ENCODE measurements at regions not wholly inside any gene's neighbourhood (a gene's known extent, or its start where the extent isn't known, plus 50 kb on each side); places are given as distances from the start of the nearest gene placed in this dataset.
"Not testable (repeated sequence)": the region's sequence is repeated elsewhere in the genome, so short reads cannot be mapped to it uniquely, and the experiment has no call there.

DNA sequence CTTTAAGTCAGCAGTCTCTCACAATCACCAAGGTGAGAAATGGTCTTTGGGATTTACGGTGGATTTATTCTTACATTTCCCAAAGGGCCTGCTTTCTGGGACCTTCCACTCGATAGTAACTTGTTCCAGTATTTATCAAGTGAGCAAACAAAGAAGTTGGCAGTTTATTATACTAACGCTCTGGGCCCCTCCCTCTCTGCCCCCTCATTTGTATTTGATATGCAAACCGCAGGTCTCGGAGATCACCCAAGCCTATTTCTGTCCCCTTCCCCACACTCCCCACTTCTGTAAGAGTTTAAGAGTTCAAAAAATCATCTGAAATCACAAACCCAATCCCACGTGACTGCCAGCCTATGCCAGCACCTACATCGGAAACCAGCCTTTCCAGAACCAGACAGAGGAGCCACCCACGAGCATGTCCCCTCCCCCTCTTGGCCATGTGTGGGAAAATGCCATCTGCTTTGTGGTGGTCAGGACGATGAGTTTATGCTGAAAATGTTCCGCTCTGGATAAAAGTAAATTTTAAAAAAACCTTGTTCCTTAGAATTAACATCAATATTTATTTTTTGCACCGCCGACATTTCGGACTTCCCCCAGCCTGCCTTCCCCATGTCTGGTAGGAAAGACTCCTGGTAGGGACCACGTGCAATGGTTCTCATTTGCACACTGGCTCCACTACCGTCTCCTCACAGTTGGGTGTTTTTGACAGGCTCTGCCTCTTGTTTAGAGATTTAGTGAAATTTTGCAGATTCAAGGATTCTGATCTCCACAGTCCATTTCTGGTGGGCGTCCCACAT is 281.0 kb downstream of the TFAP2C start:
- no peaks in the 10 kb centered on the region for H3K36me3 Mint-ChIP-seq
- peaks cover 5% of the 10 kb centered on the region for H3K27me3 Mint-ChIP-seq
- H3K4me3 Mint-ChIP-seq, result no peak overlapping the region
- H3K27ac Mint-ChIP-seq, result no peak overlapping the region
- DNase-seq, result no peak
- H3K9me3 Mint-ChIP-seq, result no peaks in the 10 kb centered on the region
- no peaks in the 10 kb centered on the region for H3K4me1 Mint-ChIP-seq

DNA sequence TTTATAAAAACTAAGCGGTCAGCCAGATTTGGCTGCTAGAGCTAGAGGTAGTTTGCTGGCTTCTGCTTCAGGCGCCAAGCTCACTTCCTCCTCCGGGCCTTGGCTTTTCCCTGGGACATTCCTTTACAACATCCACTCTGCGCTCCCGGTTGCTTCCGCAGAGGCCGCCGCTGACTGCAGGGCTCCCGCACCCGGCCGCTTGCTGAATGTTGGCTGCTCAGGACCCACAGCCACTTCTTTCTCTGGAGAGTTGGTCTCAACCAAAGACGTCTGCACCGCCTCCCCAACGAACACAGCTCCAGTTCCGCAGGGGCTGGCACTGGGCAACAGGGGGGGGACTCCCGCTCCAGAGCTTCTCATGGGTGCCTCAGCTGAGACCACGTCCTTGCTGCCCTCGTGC is 282.8 kb downstream of the TFAP2C start:
- Mint-ChIP-seq H3K36me3 (no peaks in the 10 kb centered on the region), H3K27ac (no peak overlapping the region), H3K4me1 (no peaks in the 10 kb centered on the region), H3K9me3 (no peaks in the 10 kb centered on the region), H3K27me3 (peaks cover 8% of the 10 kb centered on the region), H3K4me3 (no peak overlapping the region)
- DNase-seq, result no peak

DNA sequence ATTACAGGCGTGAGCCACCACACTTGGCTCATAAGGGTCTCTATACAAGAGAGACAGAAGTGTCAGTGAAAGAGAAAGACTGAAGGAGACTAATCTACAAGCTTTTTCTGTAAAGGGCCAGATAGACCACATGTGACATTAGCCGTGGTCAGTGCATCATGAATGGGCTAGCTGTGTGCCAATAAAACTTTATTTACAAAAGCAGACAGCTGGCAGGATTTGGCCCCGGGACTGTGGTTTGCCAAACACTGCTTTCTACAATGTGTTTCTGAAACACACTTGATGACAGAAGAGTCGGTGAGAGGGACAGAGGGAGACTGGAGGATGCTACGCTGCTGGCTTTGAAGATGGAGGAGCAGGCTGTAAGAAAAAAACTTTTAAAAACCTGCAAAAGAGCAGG is 285.4 kb downstream of the TFAP2C start:
- no peaks in the 10 kb centered on the region for H3K36me3 Mint-ChIP-seq
- H3K27me3 Mint-ChIP-seq, result peaks cover 18% of the 10 kb centered on the region
- no peak overlapping the region for H3K27ac Mint-ChIP-seq
- no peak for DNase-seq
- no peaks in the 10 kb centered on the region for H3K4me1 Mint-ChIP-seq
- no peaks in the 10 kb centered on the region for H3K9me3 Mint-ChIP-seq
- no peak overlapping the region for H3K4me3 Mint-ChIP-seq

DNA sequence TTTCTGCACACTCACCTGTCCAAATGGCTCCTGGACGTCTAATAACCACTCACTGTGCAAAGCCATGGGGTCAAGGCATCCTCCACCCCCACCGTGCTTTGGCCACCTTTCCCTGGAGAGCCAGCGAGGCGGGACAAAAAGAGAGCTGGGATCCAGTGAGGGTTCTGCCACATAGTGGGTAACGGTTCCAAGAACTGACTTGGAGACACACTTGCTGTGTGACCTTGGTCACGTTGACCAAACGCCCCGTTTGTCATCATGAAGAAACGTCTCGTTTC is 287.2 kb downstream of the TFAP2C start:
- no peak overlapping the region for H3K4me3 Mint-ChIP-seq
- no peaks in the 10 kb centered on the region for H3K36me3 Mint-ChIP-seq
- no peaks in the 10 kb centered on the region for H3K4me1 Mint-ChIP-seq
- no peak for DNase-seq
- peaks cover 18% of the 10 kb centered on the region for H3K27me3 Mint-ChIP-seq
- H3K9me3 Mint-ChIP-seq, result no peaks in the 10 kb centered on the region
- no peak overlapping the region for H3K27ac Mint-ChIP-seq

- not testable (repeated sequence) for H3K36me3 Mint-ChIP-seq, DNase-seq, H3K4me1 Mint-ChIP-seq, H3K27ac Mint-ChIP-seq, H3K4me3 Mint-ChIP-seq, H3K9me3 Mint-ChIP-seq
- peaks cover 41% of the 10 kb centered on the region for H3K27me3 Mint-ChIP-seq
These were observed 290.9 kb downstream of the TFAP2C start for GRCh38 chr20:56920041-56920440.

DNA sequence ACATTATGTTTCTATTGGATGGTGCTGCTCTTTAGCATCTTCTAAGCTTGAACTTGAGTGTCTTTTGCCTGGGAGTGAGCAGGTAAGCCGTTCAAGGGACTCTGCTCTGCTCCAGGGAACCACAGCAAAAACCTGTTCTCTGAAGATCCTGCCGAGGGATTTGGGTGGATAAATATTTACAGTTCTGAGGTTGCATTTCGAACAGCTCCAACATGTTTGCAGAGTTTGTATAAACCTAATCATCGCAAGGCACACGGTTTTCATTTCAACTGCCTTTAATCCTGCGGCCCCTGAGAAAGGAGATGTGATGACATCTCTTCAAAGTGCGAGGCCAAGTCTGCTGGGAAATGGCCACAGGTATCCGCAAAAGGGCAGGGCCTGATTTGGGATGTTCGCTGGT is 293.4 kb downstream of the TFAP2C start:
- H3K4me1 Mint-ChIP-seq, result peaks cover 2% of the 10 kb centered on the region
- no peak overlapping the region for H3K4me3 Mint-ChIP-seq
- H3K27ac Mint-ChIP-seq, result no peak overlapping the region
- peaks cover 57% of the 10 kb centered on the region for H3K27me3 Mint-ChIP-seq
- no peak for DNase-seq
- H3K36me3 Mint-ChIP-seq, result no peaks in the 10 kb centered on the region
- no peaks in the 10 kb centered on the region for H3K9me3 Mint-ChIP-seq

DNA sequence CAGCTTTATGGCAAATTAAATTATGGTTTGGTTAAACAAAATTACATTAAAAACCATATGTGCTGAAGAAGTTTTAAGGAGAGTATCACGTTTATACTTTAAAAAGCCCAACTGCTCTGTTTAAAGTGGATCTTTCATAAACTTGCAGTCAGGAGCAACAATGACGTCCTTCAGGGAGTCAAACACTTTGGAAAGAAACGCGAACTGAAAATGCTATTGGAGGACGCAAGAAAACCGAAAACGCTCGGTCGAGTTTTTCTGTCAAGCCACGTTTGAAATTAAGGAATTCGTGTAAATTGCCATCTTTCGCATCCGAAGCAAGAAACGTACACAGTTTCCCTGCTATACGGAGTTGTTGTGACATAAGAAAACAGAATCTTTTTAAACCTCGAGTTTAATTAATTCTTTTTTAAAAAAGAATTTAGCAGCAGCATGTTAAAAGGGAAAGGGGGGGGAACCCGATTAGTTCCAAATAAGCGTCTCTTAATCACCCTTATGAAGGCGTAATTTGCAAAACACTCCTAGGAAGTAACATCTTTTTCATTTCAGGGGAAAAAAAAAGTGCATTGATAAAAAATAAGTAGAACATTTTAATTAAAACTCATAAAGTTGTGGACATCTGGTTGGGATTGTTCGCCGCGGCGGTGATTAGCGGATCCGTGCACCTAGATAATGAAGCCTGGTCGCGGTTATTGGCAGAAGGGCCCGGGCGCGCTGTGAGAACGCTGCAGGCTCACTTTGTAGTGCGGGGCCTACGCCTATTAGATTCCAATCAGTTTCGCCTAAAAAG is 295.4 kb downstream of the TFAP2C start:
- Mint-ChIP-seq H3K4me1 (peaks cover 2% of the 10 kb centered on the region), H3K27ac (no peak overlapping the region), H3K27me3 (peaks cover 71% of the 10 kb centered on the region), H3K9me3 (no peaks in the 10 kb centered on the region), H3K4me3 (no peak overlapping the region), H3K36me3 (no peaks in the 10 kb centered on the region)
- DNase-seq, result no peak

DNA sequence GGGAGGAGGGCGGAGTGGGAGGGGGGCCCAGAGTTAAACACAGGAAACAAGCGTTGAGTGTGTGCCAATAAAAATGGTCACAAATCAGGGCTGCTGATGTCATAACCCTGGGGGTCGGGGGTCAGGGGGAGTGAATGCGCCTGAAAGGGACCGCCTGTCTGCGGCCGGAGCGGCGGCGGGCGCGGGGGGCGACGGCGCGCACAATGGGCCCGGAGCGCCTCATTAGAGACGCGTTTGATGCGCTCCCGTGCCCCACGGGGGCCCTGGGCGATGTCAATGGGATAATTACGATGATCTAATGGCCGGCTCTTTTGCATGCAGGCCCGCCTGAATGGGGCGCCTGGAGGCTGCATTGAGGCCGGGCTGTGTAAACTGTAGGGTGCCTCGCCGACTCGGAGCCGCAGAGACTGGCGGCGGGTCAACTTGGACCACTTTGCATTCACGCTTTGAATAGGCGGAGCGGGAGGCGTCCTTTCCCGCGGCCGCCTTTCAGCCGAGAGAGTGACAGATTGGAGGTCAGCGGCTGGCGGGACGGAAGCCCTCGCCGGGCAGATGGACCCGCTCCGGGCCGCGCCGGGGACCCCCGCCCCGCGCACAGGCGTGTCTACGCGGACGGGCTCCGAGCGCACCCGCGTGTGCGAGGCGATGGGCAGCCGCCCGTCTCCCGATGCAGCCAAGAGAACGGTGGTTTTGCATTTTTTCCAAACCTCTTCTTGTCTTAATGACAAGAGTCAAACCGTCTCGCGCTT is 296.1 kb downstream of the TFAP2C start:
- no peak overlapping the region for H3K4me3 Mint-ChIP-seq
- peaks cover 2% of the 10 kb centered on the region for H3K4me1 Mint-ChIP-seq
- DNase-seq, result no peak
- peaks cover 77% of the 10 kb centered on the region for H3K27me3 Mint-ChIP-seq
- H3K36me3 Mint-ChIP-seq, result no peaks in the 10 kb centered on the region
- no peak overlapping the region for H3K27ac Mint-ChIP-seq
- H3K9me3 Mint-ChIP-seq, result no peaks in the 10 kb centered on the region

GRCh38 chr20:56925831-56926170 is 296.7 kb downstream of the TFAP2C start:
- H3K9me3 Mint-ChIP-seq, result no peaks in the 10 kb centered on the region
- peaks cover 2% of the 10 kb centered on the region for H3K4me1 Mint-ChIP-seq
- DNase-seq, result no peak
- no peak overlapping the region for H3K27ac Mint-ChIP-seq
- no peaks in the 10 kb centered on the region for H3K36me3 Mint-ChIP-seq
- no peak overlapping the region for H3K4me3 Mint-ChIP-seq
- peaks cover 80% of the 10 kb centered on the region for H3K27me3 Mint-ChIP-seq

DNA sequence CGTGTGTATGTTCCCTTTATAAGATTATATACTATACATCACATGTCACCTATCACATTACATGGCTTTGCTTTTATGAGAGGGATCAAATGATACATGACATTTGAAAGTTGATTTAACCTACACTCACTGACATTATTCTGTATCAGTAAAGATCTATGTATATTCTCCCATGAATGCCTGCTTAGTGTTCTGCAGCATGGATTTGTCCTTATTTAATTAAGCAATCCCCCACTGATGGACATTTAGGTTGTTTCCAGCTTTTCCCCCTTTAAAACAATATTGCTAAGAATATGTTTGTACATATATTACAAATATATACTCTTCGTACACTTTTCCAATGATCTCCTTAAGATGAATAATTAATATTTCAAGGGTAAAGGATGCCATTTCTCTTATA is 297.4 kb downstream of the TFAP2C start:
- Mint-ChIP-seq H3K27ac (no peak overlapping the region), H3K4me3 (no peak overlapping the region), H3K36me3 (no peaks in the 10 kb centered on the region), H3K9me3 (no peaks in the 10 kb centered on the region), H3K27me3 (peaks cover 85% of the 10 kb centered on the region), H3K4me1 (peaks cover 2% of the 10 kb centered on the region)
- no peak for DNase-seq

DNA sequence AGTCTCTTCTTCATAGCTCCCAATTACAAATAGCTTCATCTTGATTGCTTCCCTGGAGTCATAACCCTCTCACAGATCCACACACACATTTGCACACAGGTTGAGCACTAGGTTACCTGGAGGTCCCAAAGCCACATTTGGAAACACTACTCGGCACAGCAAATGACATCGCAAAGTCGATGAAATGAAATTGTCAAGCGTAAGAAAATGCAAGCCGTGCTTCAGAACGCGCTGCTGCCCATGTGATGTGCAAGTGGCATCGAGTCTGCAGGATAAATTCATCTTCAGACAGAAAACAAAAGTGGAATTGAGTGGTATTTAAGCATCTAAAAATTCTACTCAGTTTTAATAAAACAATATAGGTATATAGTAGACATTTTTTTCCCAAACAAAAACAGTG is 298.0 kb downstream of the TFAP2C start:
- H3K36me3 Mint-ChIP-seq, result no peaks in the 10 kb centered on the region
- peaks cover 90% of the 10 kb centered on the region for H3K27me3 Mint-ChIP-seq
- no peak overlapping the region for H3K4me3 Mint-ChIP-seq
- no peak for DNase-seq
- H3K4me1 Mint-ChIP-seq, result peaks cover 2% of the 10 kb centered on the region
- no peaks in the 10 kb centered on the region for H3K9me3 Mint-ChIP-seq
- H3K27ac Mint-ChIP-seq, result no peak overlapping the region

- Mint-ChIP-seq H3K27me3 (peaks cover 83% of the 10 kb centered on the region), H3K36me3 (no peaks in the 10 kb centered on the region), H3K4me3 (no peak overlapping the region), H3K4me1 (peaks cover 2% of the 10 kb centered on the region), H3K9me3 (no peaks in the 10 kb centered on the region), H3K27ac (no peak overlapping the region)
- no peak for DNase-seq
These were observed 298.9 kb downstream of the TFAP2C start for GRCh38 chr20:56928007-56928406.

- no peak overlapping the region for H3K27ac Mint-ChIP-seq
- no peak for DNase-seq
- peaks cover 2% of the 10 kb centered on the region for H3K4me1 Mint-ChIP-seq
- no peaks in the 10 kb centered on the region for H3K9me3 Mint-ChIP-seq
- peaks cover 74% of the 10 kb centered on the region for H3K27me3 Mint-ChIP-seq
- H3K36me3 Mint-ChIP-seq, result no peaks in the 10 kb centered on the region
- H3K4me3 Mint-ChIP-seq, result no peak overlapping the region
These were observed 300.5 kb downstream of the TFAP2C start for GRCh38 chr20:56929606-56930005.

GRCh38 chr20:56930876-56931275 is 301.8 kb downstream of the TFAP2C start:
- H3K9me3 Mint-ChIP-seq, result no peaks in the 10 kb centered on the region
- H3K27ac Mint-ChIP-seq, result no peak overlapping the region
- no peak for DNase-seq
- H3K36me3 Mint-ChIP-seq, result no peaks in the 10 kb centered on the region
- no peaks in the 10 kb centered on the region for H3K4me1 Mint-ChIP-seq
- H3K27me3 Mint-ChIP-seq, result peaks cover 63% of the 10 kb centered on the region
- H3K4me3 Mint-ChIP-seq, result no peak overlapping the region

GRCh38 chr20:56932575-56933330 is 303.6 kb downstream of the TFAP2C start:
- Mint-ChIP-seq H3K4me3 (no peak overlapping the region), H3K4me1 (no peaks in the 10 kb centered on the region), H3K27me3 (peaks cover 52% of the 10 kb centered on the region), H3K36me3 (no peaks in the 10 kb centered on the region), H3K27ac (no peak overlapping the region), H3K9me3 (no peaks in the 10 kb centered on the region)
- no peak for DNase-seq
